ENCODE measurements at regions not wholly inside any gene's neighbourhood (a gene's known extent, or its start where the extent isn't known, plus 50 kb on each side); places are given as distances from the start of the nearest gene placed in this dataset.

- TF ChIP-seq CTCF (conservative IDR thresholded peaks at IDR 0.05; ENCODE audit: control insufficient read depth, insufficient read depth, low read depth, low read length) = no peak
- DNase-seq (ENCODE audit: low read depth) = no peak
- H3K4me3 ChIP-seq (ENCODE audit: control insufficient read depth, low read depth, low read length) = no peak overlapping the region
Observed at GRCh38 chr10:61065051-61065450, 121.1 kb upstream of the RHOBTB1 start.

- no peak overlapping the region for H3K4me3 ChIP-seq (ENCODE audit: control insufficient read depth, low read depth, low read length)
- no peak for TF ChIP-seq CTCF (conservative IDR thresholded peaks at IDR 0.05; ENCODE audit: control insufficient read depth, insufficient read depth, low read depth, low read length)
- no peak for DNase-seq (ENCODE audit: low read depth)
Observed at GRCh38 chr10:61064356-61064755, 120.4 kb upstream of the RHOBTB1 start.

- TF ChIP-seq CTCF (conservative IDR thresholded peaks at IDR 0.05; ENCODE audit: control insufficient read depth, insufficient read depth, low read depth, low read length) = no peak
- peak; percentile 11 for DNase-seq (ENCODE audit: low read depth)
- H3K4me3 ChIP-seq (ENCODE audit: control insufficient read depth, low read depth, low read length) = no peak overlapping the region
Observed at GRCh38 chr10:61063901-61064300, 119.9 kb upstream of the RHOBTB1 start.

GRCh38 chr10:61063034-61063433, 119.0 kb upstream of the RHOBTB1 start:
- no peak overlapping the region for H3K4me3 ChIP-seq (ENCODE audit: control insufficient read depth, low read depth, low read length)
- TF ChIP-seq CTCF (conservative IDR thresholded peaks at IDR 0.05; ENCODE audit: control insufficient read depth, insufficient read depth, low read depth, low read length) = no peak
- DNase-seq (ENCODE audit: low read depth) = peak; percentile 61

- DNase-seq (ENCODE audit: low read depth) = no peak
- no peak for TF ChIP-seq CTCF (conservative IDR thresholded peaks at IDR 0.05; ENCODE audit: control insufficient read depth, insufficient read depth, low read depth, low read length)
- H3K4me3 ChIP-seq (ENCODE audit: control insufficient read depth, low read depth, low read length) = no peak overlapping the region
Observed at GRCh38 chr10:61061923-61062504, 118.0 kb upstream of the RHOBTB1 start.

- no peak for DNase-seq (ENCODE audit: low read depth)
- H3K4me3 ChIP-seq (ENCODE audit: control insufficient read depth, low read depth, low read length) = no peak overlapping the region
- no peak for TF ChIP-seq CTCF (conservative IDR thresholded peaks at IDR 0.05; ENCODE audit: control insufficient read depth, insufficient read depth, low read depth, low read length)
Observed at GRCh38 chr10:61059636-61060035, 115.7 kb upstream of the RHOBTB1 start.

All from fibroblast of mammary gland (primary cell).